Endodermal cell (in vitro differentiated cells): ENCODE measurements at regions not wholly inside any gene's neighbourhood (a gene's known extent, or its start where the extent isn't known, plus 50 kb on each side); places are given as distances from the start of the nearest gene placed in this dataset.

Experiments
- DNase-seq: peaks from one replicate; pipeline ENCODE4 v3.0.0-alpha.2; 2017
- H3K27ac ChIP-seq: 2 replicates; pipeline ENCODE4 v1.5.1; 2013; ENCODE audit warnings: mild to moderate bottlenecking, low read depth, low read length, moderate library complexity
- H3K27me3 ChIP-seq: 2 replicates; pipeline ENCODE4 v1.6.1; 2013; ENCODE audit warnings: mild to moderate bottlenecking, low read length, moderate library complexity; ENCODE audit not compliant: insufficient read depth, control insufficient read depth, poor library complexity, severe bottlenecking
- H3K36me3 ChIP-seq: 2 replicates; pipeline ENCODE4 v1.7.0; 2013; ENCODE audit warnings: mild to moderate bottlenecking, low read length, moderate library complexity; ENCODE audit not compliant: control insufficient read depth, insufficient read depth
- H3K4me1 ChIP-seq: one replicate; pipeline ENCODE4 v1.7.0; 2013; ENCODE audit warnings: low read length; ENCODE audit not compliant: control insufficient read depth, insufficient read depth
- H3K4me3 ChIP-seq: 2 replicates; pipeline ENCODE4 v1.5.1; 2013; ENCODE audit warnings: mild to moderate bottlenecking, low read length, moderate library complexity
- H3K9ac ChIP-seq: 2 replicates; pipeline ENCODE4 v1.6.1; 2013; ENCODE audit warnings: mild to moderate bottlenecking, low read length, moderate library complexity; ENCODE audit not compliant: poor library complexity, severe bottlenecking; ENCODE audit errors: extremely low read depth
- H3K9me3 ChIP-seq: 2 replicates; pipeline ENCODE4 v1.6.1; 2013; ENCODE audit warnings: mild to moderate bottlenecking, low read length, moderate library complexity; ENCODE audit not compliant: control insufficient read depth
- H3K27ac Mint-ChIP-seq: 2 replicates; pipeline ENCODE4 v1.8.0; 2020; ENCODE audit warnings: mixed read lengths
- H3K27me3 Mint-ChIP-seq: 2 replicates; pipeline ENCODE4 v1.8.0; 2021; ENCODE audit warnings: mild to moderate bottlenecking, mixed read lengths; ENCODE audit not compliant: insufficient read depth
- H3K36me3 Mint-ChIP-seq: 2 replicates; pipeline ENCODE4 v1.8.0; 2020; ENCODE audit warnings: low read depth, mixed read lengths
- H3K4me1 Mint-ChIP-seq: 2 replicates; pipeline ENCODE4 v1.8.0; 2020; ENCODE audit warnings: mixed read lengths
- H3K4me3 Mint-ChIP-seq: 2 replicates; pipeline ENCODE4 v1.8.0; 2020; ENCODE audit warnings: mild to moderate bottlenecking, moderate library complexity, mixed read lengths
- H3K9me3 Mint-ChIP-seq: 2 replicates; pipeline ENCODE4 v1.8.0; 2020; ENCODE audit warnings: mild to moderate bottlenecking, mixed read lengths
- CTCF ChIP-seq: fragments of 200-600 bp; sonication (generic); conservative IDR thresholded peaks from 2 replicates; pipeline ENCODE4 v1.5.0; 2021; ENCODE audit warnings: antibody characterized with exemption, mild to moderate bottlenecking
- WGBS, 2 experiments: methylation state at CpG; one replicate each; pipeline versions ENCODE4 v1.1.5 to v1.1.7; 2013; ENCODE audit warnings: missing lambda C conversion rate in 2 of 2, mixed read lengths in 1 of 2; ENCODE audit not compliant: insufficient coverage in 1 of 2, insufficient read length in 1 of 2; 5-methylcytosine and 5-hydroxymethylcytosine counted together

- Histone ChIP-seq H3K4me1 (no peaks in the 10 kb centered on the region), H3K27ac (no peak overlapping the region), H3K9me3 (no peaks in the 10 kb centered on the region), H3K36me3 (no peaks in the 10 kb centered on the region), H3K4me3 (no peak overlapping the region), H3K9ac (no peak overlapping the region), H3K27me3 (no peaks in the 10 kb centered on the region)
- Mint-ChIP-seq H3K36me3 (no peaks in the 10 kb centered on the region), H3K4me1 (peaks cover 6% of the 10 kb centered on the region), H3K27me3 (no peaks in the 10 kb centered on the region), H3K4me3 (no peak overlapping the region), H3K27ac (no peak overlapping the region), H3K9me3 (no peaks in the 10 kb centered on the region)
- no peak for TF ChIP-seq CTCF
- 81 to 87% methylated on average over 6 to 8 of the region's 8 CpGs for WGBS, 2 experiments
- DNase-seq, result no peak
Observed at GRCh38 chr6:134585517-134585873, 267.6 kb upstream of the SGK1 start.

DNA sequence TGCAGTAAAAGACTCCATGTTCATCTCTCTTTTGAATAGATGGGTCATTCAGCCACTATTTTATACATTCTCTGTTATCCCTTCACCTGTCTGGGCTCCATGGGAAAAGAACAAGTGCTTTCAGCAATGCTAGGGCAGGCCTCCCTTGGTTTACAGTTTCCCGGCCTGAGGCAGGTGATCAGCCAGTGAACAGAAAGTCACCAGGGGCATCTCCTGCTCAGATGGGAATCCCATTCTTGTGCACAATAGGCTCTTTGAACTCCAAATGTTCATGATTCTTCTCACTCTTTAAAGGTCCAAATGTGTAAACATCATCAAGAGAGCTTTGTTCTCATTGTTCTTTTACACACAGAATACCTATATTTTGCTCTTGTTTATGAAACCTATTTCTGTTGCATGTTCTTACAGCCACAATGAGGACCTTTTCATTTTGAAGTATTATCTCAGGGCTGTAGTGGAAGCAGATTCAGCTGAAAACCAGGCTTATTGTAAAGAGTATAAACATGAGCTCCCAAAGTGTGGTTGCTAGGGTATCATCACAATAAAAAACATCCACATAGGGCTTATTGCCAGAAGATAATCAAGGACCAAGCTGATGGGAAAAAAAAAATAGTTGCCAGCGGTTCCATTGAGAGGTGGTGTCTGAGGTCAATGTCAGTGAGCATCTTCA lies 267.1 kb upstream of the SGK1 start:
- H3K36me3 ChIP-seq, result no peaks in the 10 kb centered on the region
- no peaks in the 10 kb centered on the region for H3K4me1 ChIP-seq
- H3K27me3 Mint-ChIP-seq, result no peaks in the 10 kb centered on the region
- H3K9me3 ChIP-seq, result no peaks in the 10 kb centered on the region
- H3K27ac Mint-ChIP-seq, result no peak overlapping the region
- H3K4me3 Mint-ChIP-seq, result no peak overlapping the region
- no peak for DNase-seq
- no peaks in the 10 kb centered on the region for H3K27me3 ChIP-seq
- no peak overlapping the region for H3K4me3 ChIP-seq
- H3K4me1 Mint-ChIP-seq, result peaks cover 2% of the 10 kb centered on the region
- H3K27ac ChIP-seq, result no peak overlapping the region
- H3K36me3 Mint-ChIP-seq, result no peaks in the 10 kb centered on the region
- no peaks in the 10 kb centered on the region for H3K9me3 Mint-ChIP-seq
- TF ChIP-seq CTCF, result no peak
- H3K9ac ChIP-seq, result no peak overlapping the region
- 87 to 100% methylated on average over 2 of the region's 2 CpGs for WGBS, 2 experiments

GRCh38 chr6:134577998-134578397 lies 260.1 kb upstream of the SGK1 start:
- H3K27ac ChIP-seq, result no peak overlapping the region
- no peaks in the 10 kb centered on the region for H3K36me3 ChIP-seq
- no peak overlapping the region for H3K4me3 ChIP-seq
- H3K4me3 Mint-ChIP-seq, result no peak overlapping the region
- no peak overlapping the region for H3K27ac Mint-ChIP-seq
- no peaks in the 10 kb centered on the region for H3K36me3 Mint-ChIP-seq
- H3K4me1 ChIP-seq, result no peaks in the 10 kb centered on the region
- peak; percentile 60 for TF ChIP-seq CTCF
- H3K27me3 ChIP-seq, result no peaks in the 10 kb centered on the region
- no peaks in the 10 kb centered on the region for H3K9me3 ChIP-seq
- no peak overlapping the region for H3K9ac ChIP-seq
- no peak for DNase-seq
- peaks cover 5% of the 10 kb centered on the region for H3K4me1 Mint-ChIP-seq
- no peaks in the 10 kb centered on the region for H3K27me3 Mint-ChIP-seq
- H3K9me3 Mint-ChIP-seq, result no peaks in the 10 kb centered on the region
